Right forelimb (tissue), 1 donor: ENCODE measurements at regions not wholly inside any gene's neighbourhood (a gene's known extent, or its start where the extent isn't known, plus 50 kb on each side); places are given as distances from the start of the nearest gene placed in this dataset.
A peak's percentile ranks its signal among the peaks of the same experiment; 100 is the strongest.
"Not testable (repeated sequence)": the region's sequence is repeated elsewhere in the genome, so short reads cannot be mapped to it uniquely, and the experiment has no call there.

Experiments
- DNase-seq: peaks from one replicate; pipeline ENCODE4 v3.0.0-alpha.2; 2018

DNA sequence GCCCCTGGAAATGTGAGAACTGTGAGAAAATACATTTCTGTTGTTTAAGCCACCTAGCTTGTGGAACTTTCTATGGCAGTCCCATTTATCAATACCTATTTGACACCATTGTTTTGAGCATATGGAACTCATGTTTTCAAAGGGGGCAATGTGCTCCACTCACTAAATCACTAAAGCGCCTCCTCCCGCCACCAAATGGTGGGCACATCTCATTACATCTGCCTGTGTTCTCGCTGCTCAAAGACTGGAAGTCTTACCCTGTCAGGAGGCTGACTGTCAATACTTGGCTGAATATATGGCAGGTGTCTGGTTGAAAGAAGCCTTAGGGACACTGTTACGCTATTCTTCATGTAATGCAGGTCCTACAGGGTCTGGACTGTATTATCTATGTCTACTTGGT lies 767.7 kb downstream of the TSN start:
- no peak for DNase-seq

DNA sequence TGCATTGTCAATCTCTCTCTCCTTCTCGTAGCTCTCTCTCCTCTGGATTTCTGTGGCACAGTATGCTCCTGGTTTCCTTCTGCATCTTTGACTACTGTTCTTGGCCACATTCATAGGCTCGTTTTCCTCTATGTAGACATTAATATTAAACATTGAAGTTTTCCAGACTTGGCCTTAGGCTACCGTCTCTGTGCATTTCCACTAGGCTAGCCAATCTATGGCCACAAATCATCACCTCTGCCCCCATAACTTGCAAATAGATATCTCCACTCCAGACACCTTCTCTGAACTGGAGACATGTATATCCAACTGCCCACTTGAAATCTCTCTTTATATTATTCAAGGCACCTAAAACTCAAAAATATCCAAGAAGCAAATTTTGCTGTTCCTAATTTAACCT lies 768.5 kb downstream of the TSN start:
- DNase-seq = no peak

DNA sequence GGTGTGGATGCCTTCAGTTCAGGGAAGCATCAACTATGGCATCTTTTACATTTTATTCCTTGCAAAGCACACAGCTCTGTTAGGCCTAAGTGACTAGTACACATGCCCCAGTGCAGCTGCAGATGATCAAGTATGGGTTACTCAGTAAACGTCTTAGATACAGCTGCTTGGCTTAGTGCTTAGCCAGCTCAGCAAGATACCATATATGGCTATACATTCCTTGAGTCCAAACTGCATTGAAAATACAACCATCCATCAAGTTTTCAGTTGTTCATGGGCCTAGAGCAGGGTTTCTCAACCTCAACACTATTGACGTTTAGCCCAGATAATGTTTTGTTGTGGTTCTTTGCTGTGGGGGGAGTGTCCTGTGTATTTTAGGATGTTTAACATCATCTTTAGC lies 769.9 kb downstream of the TSN start:
- DNase-seq = no peak

DNA sequence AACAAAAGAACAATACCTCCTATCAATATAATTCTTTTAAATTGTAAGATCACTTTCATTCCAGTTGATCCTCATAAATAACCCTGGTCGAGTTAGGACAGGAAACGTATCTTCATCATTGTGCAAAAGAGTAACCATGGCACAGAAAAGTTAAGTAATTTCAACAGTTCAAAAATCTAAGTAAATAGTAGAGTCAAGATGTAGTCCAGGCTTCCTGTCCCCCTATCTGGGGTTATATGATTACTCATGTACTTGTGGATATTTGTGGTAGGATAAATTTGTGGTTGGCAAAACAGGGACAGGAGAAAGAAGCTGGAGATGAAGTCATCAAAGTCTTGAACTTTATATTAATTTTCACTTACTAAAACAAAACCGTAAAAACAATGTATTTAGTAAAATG lies 772.6 kb downstream of the TSN start:
- DNase-seq = no peak

DNA sequence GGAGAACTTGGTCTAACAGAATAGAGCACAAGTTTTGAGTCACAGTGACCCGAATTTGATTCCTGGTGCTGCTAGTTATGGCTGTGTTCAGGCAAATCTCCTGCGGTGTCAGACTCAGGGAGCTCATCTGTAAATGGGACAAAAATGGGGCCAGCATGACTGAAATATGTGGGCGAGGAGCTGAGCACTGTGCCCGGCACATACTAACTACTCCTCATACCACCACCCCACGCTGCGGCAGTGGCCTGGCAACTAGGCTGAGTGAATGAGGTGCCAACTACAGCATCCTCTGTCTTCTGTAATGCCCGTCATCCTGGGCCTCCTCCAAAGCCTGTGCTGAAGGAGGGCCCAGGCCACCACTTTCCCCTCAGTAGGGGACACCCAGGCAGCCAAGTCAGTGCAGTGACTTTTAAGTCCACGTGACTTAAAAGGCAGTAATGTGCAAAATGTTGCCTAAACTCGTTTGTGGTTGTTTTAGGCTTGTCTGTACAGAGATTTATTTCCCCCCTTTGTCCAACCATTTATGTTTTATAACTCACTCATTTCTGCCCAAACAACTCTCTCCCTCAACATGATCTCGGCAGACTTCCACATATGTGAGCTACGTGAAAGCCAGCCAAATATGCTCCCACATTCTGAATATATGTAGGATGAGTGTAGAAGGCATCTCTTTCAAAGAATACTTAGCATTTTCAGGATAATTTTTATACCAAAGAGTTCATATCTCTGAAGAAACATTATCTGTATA lies 773.7 kb downstream of the TSN start:
- DNase-seq = no peak

DNA sequence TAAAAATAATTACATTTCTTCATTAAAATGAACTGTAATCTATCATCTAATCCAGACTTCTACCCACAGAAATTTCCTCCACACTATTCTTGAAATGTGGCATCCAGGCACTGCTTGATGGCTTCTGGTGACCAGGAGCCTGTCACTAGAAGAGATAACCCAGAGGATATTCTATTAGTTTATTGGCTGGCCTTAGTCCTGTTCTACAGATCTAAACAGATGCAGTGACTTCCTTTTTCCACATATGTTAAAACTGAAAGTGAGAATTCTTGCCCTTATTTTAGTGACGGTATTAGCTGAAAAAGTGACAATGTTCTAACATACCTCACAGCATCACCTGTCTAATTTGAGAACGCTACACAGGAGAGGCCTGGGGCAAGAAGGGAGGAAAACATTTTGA lies 775.4 kb downstream of the TSN start:
- DNase-seq = no peak

DNA sequence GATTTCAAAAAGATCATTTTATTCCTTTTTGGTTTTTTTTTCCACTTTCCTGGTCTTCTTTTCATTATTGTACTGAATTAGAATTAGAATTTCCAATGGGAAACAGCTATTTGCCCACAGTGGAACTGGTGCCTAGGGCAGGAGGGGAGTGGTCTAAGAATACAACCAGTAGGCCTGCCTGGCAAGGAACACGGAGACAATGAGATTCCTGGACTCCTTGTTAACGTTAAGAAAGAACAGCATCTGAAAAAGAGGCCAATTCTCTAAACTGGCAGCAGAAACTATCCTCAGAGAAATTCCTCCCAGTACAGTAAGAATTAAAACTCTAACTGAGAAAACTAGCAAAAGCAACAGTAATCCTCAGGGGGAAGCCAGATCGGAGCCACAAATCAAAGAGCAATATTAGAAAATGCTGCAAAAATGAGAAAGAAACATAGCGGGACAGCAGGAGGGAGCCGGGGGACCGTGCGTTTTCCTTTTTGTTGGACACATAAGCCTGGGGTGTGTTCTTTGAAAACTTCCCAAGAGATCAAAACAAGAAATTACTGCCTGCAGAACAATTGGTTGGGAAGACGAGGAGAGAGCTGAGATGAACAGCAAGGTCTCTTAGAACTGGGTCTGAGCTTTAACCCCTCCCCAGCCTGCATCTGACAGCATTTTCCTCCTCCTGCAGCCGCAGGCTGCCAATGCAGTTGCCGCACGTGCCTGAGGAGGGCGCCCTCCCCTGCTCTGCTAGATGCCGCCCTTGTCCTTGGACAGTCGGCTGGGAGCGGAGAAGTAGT lies 776.0 kb downstream of the TSN start:
- peak; percentile 68 for DNase-seq

DNA sequence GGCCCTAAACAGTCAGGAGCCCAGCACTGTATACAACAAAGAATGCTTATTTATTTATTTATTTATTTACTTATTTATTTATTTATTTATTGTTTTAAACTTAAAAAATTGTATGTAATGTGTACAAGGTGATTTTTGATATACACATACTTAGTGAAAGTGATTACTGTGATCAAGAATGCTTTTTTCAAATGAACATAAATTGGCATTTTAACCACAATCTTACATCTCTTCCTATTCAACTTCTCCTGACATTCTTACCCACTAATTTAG lies 776.6 kb downstream of the TSN start:
- no peak for DNase-seq

DNA sequence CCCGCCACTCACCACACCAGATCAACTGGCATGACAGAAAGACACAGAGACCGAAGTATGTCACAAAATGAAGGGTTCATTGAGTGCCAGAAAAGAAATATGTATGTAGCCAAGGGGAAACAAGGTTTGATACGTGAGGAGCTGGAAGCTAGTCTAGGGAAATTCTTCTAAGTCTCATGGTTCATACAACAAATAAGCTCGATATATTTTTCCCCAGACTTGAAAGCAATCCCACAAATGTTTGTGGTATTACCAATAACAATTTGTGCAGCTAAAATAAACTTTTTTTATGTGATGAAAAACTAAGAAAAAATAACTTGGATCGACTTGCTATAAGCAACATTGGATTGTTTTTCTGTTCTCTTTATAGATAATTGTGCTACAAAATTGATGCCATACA lies 777.0 kb downstream of the TSN start:
- DNase-seq = no peak

DNA sequence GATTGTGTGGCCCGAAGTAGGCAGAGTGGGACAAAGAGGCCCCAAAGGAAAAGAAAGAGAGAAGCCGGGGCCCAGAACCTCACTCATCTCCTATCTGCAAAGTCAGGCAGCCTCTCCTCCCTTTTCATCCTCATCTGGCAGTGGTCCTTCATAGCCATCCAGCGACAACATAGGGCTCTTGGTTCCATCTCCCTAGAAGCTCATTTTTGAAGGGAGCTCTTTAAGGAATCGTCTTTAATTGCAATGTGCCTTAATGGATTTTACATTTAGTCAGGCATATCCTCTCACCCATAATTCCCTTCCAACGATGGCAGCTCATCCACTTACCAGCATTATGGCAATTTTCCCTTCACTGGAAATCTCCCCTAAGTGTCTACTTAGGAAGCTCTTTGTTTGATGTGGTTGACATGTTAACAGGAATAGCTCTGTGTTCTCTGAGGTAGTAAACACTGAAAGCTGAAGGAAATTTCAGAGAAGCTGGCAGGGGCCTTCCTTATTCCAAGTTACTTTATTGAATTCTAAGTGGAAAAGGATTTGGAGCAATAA lies 780.6 kb downstream of the TSN start:
- DNase-seq = no peak

DNA sequence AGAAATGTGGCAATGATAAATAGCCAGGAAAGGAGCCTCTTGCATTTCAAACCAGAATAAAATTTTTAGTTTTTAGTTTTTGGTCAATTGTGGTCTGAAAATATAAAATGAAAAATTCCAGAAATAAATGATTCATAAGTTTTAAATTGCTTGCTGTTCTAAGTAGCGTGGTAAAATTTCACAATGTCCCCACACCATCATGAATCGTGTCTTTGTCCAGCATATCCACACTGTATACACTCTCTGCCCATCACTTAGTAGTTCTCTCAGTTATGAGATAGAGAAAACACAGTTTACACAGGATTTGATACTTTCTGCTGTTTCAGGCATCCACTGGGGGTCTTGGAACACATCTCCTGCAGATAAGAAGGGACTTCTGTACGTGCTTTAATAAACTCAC lies 783.9 kb downstream of the TSN start:
- DNase-seq = no peak

DNA sequence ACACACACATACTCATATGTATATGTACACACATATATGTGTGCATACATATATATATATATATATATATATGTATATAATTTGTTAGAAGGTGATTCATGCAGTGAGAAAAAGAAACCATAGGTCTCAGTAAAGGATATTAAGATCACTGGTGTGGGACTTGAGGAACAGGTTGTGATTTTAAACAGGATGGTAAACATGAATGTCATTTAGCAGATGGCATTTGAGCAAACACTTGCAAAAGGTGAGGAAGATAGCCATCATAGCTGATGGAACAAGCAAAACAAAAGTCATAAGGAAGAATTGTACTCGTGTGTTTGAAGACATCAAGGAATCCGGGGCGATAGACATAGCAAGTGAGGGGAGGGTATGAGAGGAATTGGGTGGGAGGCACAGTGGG lies 784.5 kb downstream of the TSN start:
- no peak for DNase-seq

DNA sequence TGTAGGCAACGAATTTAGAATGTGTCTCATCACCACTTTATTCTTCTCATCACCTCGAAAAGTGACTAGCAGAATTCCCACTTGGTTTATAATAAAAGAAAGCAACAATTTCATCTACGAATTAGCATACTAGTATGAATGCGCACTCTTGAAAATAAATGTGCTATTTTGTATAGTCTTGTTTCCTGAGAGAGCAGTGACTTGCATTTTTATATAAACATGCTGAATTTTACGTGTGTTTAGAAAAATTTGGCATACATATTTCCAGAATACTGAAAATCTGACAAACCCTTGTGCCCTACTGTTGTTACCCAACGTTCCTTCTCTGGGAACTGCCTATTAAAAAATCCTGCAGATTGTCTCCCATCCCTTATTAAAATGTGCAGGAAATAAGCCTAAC lies 786.8 kb downstream of the TSN start:
- no peak for DNase-seq

DNA sequence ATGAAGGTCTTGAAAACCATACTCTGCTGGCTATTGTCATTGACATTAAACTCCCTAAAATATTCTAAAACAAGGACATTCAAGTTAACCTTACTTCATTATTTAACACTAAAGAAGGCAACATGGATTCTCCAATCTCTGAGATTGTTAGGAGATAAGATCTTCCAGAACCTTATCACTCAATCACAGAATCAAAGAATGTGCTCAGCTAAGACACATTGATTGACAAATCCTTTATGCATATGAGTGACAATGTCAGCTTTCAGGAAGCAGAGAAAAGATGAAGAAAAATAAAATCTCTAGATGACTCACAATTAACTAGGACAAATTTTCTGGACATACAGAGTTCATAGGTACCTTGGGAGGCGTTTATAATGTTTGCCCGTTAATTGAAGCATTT lies 787.2 kb downstream of the TSN start:
- no peak for DNase-seq

DNA sequence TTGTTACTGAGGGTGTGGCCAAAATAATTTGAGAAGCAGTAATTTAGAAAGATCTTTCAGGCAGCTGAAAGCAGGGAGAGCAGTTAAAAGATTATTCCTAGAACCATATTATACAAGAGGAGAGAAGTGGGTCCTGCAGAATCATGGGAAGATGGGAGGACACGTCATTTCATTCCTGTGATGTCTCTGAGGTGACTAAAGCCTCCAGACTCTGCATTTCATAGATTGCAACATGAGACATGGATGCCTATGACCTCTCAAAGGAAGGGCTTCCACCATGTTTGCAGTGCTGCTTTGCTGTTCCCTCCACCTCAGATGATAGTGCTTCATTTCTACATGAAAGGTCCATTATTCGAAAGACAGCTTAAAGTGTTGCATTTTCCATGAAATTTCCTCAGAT lies 788.4 kb downstream of the TSN start:
- no peak for DNase-seq

DNA sequence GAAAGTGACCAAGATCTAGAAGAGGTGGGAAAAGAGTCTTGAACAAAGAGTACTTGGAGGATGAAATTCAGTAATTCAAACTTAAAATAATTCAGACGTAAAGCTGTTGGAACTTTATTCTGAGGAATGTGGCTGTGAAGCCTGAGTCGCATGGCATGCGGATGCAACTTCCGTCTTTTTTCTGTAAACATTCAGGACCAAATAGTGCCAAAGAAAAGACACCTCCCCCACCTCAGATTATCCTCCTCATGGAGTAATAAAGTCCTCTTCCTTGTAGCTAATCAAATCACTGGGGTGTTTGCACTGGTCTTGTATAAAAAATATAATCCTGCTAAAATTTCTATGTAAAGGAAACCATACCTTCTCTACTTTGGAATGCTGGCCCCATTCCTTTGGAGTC lies 790.4 kb downstream of the TSN start:
- DNase-seq = no peak

DNA sequence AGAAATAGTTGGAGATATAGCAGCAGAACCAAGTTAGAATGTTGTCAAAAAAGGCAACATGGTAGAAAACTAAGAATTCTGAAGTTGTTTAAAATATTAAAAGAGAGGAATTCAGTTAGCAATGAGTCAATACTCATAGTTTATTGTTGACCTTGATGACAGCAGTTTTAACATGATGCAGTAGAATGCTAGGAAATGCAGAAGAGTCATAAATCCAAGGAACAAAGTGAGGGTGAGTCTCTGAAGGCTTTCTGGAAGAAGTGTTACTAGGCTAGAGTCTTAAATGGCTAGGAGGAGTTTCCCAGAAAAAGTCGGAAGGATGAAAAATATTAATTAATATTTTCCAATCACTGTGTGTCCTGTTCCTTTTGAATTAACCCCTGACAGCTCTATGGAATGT lies 807.3 kb downstream of the TSN start:
- no peak for DNase-seq

DNA sequence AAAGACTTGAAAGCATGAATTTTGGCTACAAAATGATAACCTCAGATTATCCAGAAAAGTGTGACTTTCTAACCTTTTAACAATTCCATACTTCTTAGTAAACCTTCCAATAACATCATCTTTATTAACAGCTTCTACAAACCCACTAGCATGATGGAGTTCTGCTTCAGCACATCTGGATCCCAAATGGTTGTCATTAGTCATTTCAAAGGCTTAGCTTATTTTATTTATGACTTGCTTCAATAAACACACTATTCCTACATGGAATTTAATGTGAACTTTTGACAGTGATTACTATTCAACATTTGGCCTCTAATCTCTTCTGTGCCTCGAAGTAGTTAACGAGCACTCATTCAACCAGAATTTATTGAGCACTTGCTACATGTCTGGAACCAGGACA lies 808.3 kb downstream of the TSN start:
- DNase-seq = no peak

DNA sequence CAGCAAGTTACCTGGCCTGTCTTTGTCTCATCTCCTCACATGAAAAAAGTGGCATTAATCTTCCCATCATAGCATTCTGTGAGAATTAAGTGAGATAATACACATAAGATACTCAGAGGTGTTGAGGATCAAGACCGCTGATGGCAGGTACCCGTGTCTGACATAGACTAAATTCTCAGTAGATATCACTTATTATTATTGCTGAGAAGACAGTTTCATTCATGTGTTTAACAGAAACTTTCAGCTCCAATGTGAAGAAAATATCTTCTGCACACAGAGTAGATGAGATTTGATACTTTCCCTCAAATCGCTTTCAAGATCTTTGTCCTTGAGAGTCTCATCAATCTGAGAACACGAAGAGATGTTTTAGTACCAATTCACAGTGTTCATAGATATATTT lies 809.4 kb downstream of the TSN start:
- DNase-seq = no peak

DNA sequence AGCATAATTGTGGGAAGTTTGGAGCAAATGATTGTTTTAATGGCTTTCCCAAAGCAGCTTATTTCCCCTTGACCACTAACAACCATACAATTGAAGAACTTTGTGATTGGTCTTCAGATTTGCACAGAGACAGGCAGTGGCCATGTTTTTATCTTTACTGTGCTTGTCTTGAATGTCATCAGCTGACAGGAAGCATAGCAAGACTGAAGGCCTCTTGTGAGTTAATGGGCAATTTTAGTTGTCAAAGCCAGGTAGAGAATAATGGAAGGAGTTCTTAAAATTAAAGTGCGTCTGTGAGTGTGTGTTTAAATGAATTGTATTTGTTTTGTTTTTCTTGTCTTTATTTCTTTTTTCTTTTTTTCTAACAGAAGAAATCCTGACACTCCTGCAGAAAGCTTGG lies 809.9 kb downstream of the TSN start:
- DNase-seq = no peak

DNA sequence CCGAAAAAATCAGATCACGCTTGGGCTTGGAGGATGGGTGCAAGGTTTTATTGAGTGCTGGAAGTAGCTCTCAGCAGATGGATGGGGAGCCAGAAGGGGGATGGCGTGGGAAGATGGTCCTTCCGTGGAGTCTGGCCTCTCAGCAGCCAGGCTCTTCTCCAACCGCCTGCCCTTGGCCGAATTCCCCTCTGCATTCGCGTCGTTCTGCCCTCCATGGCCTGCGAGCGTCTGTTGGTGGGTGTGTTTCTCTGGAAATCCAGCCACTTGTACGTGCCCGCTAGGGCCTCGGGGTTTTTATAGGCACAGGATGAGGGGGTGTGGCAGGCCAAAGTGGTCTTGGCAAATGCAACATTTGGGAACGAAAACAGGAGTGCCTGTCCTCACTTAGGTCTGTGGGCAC lies 815.2 kb downstream of the TSN start:
- no peak for DNase-seq

DNA sequence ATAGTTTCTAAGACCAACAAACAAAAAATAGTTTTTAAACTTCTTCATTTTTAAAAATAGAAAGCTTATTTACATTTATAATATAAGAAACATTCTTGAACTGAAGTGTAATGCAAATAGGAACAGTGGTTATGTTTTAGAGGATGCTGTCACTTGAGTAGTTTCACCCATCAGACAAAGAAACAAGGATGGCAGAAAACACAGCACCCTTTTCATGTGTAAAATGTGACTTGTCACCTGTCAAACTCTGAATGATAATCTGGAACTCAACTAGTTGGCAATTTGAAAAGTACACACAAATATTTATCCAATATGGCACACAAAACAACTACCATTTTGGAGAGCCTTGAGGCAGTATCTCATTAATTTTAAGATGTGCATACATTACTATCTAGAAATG lies 816.0 kb downstream of the TSN start:
- DNase-seq = not testable (repeated sequence)

DNA sequence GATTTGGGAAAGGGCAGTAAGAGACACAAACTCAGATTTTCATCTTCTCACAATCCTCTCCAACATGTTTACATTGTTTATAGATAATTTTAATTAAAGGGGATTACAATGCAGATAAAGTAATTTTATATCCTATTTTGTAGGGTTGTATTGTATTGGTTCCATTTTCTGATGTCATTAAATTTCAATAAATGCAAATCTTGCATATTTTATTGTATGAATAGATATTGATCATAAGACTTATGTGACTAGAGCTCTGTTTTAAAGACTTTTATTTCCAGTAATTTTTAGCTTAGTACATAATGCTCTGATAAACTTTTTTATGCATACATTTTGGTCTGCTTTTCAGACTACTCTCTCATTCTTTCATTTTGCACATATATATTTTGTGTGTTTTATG lies 819.6 kb downstream of the TSN start:
- DNase-seq = no peak

DNA sequence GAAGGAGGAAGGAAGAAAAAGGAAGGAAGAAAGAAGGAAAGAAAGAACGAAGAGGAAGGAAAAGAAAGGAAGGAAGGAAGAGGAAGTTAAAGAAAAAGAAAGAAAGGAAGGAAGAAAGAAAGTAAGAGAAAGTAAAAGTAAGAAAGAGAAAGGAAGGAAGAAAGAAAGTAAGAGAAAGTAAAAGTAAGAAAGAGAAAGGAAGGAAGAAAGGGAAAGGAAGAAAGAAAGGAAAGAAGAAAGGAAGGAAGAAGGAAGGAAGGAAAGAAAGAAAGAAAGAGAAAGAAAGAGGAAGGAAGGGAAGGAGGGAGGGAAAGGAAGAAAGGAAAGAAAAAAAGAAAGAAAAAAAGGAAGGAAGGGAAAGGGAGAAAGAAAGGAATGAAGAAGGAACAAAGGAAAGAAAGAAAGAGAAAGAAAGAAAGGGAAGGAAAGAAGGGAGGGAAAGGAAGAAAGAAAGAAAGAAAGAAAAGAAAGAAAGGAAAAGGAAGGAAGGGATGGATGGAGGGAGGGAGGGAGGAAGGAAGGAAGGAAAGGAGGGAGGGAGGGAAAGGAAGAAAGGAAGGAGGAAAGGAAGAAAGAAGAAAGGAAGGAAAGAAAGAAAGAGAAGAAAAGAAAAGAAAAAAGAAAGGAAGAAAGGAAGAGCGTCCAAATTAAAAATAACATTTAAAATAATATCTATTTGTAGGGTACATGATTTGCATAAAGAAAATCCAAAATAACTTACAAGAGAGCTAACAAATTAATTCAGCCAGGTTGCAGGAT lies 827.9 kb downstream of the TSN start:
- DNase-seq = no peak
